ENCODE measurements at regions not wholly inside any gene's neighbourhood (a gene's known extent, or its start where the extent isn't known, plus 50 kb on each side); places are given as distances from the start of the nearest gene placed in this dataset.

DNA sequence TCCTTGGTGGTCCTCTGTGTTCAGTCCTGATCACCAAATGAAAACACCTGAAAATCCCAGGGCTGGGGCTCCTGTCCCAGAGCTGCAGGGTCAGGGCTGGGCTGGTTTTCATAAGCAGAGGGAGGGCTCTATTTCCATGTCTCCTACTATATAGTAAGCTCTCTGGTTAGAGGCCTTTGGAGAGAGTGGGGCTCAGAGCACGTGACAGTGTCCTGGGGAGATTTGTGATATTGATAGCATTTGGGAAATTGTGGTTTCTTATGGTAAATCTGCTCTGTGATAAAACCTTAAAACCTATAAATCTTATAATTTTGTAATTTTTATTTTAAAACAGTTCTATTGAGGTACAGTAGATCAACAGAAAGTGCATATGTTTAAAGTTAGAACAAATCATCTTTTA lies 1202.2 kb downstream of the TMEM121 start:
- FAIRE-seq (no peak), DNase-seq (ENCODE audit: low read depth in 1 of 2, low spot score in 2 of 2) (no peak)
- ChIA-PET CTCF (ENCODE audit: partially characterized antibody) (no interaction called here), POLR2A (ENCODE audit: partially characterized antibody) (no interaction called here)
- no peak overlapping the region for H3K56ac ChIP-seq (replicated peaks; ENCODE audit: insufficient read length, low read depth, low read length)
- no peak overlapping the region for H2BK20ac ChIP-seq (ENCODE audit: low read length)
- no peaks in the 10 kb centered on the region for H3K36me3 ChIP-seq (ENCODE audit: control insufficient read depth in 2 of 4, insufficient read depth in 4 of 4, low read length in 3 of 4)
- H3K27ac ChIP-seq (ENCODE audit: low read depth, low read length) = no peak overlapping the region
- no peak overlapping the region for H2BK15ac ChIP-seq (ENCODE audit: low read length)
- no peak overlapping the region for H3K4me2 ChIP-seq (ENCODE audit: insufficient read depth in 1 of 2, low read depth in 2 of 2, low read length in 2 of 2)
- H3K79me1 ChIP-seq (ENCODE audit: low read depth, low read length) = no peaks in the 10 kb centered on the region
- H3K4ac ChIP-seq (replicated peaks; ENCODE audit: insufficient read length, low read depth, low read length) = no peak overlapping the region
- H3K23me2 ChIP-seq (ENCODE audit: low read depth, low read length) = no peaks in the 10 kb centered on the region
- H3K27me3 ChIP-seq (replicated peaks in 1 of 4; ENCODE audit: control insufficient read depth in 3 of 4, extremely low read depth in 1 of 4, insufficient read depth in 3 of 4, low read length in 3 of 4) = no peaks in the 10 kb centered on the region
- H4K20me1 ChIP-seq (replicated peaks in 1 of 2; ENCODE audit: control insufficient read depth in 1 of 2, insufficient read depth in 2 of 2, low read length in 2 of 2) = no peaks in the 10 kb centered on the region
- H2BK12ac ChIP-seq (ENCODE audit: low read depth, low read length) = no peak overlapping the region
- whole genome bisulfite sequencing, 2 experiments (ENCODE audit: extremely low coverage in 1 of 2, insufficient coverage in 1 of 2, insufficient read length in 1 of 2, insufficient replicate concordance in 2 of 2, low coverage in 1 of 2, low lambda C conversion rate in 2 of 2, missing lambda C conversion rate in 1 of 2) = 13% methylated on average over 1 of the region's 1 CpG; no CpG with 5 or more reads in 1 of the 2 experiments
- no peak overlapping the region for H3K18ac ChIP-seq (ENCODE audit: extremely low read depth, low read length)
- no peak overlapping the region for H3K4me3 ChIP-seq (ENCODE audit: extremely low read depth in 1 of 4, insufficient read depth in 2 of 4, low read depth in 3 of 4, low read length in 4 of 4)
- H2BK5ac ChIP-seq (ENCODE audit: low read depth, low read length) = no peak overlapping the region
- no peak overlapping the region for H4K5ac ChIP-seq (ENCODE audit: insufficient read length, low read depth, low read length)
- no peak overlapping the region for H2AK5ac ChIP-seq (ENCODE audit: low read depth, low read length)
- H4K91ac ChIP-seq (replicated peaks; ENCODE audit: insufficient read length, low read length) = no peak overlapping the region
- H3K79me2 ChIP-seq (ENCODE audit: control insufficient read depth in 1 of 2, insufficient read depth in 2 of 2, low read length in 2 of 2) = no peaks in the 10 kb centered on the region
- H2BK120ac ChIP-seq (replicated peaks; ENCODE audit: low read depth, low read length) = no peak overlapping the region
- no peak overlapping the region for H4K8ac ChIP-seq (ENCODE audit: extremely low read depth, insufficient read depth, low read length)
- H3K9ac ChIP-seq (replicated peaks in 1 of 4; ENCODE audit: extremely low read depth in 1 of 4, low read depth in 3 of 4, low read length in 3 of 4) = no peak overlapping the region
- H3K14ac ChIP-seq (ENCODE audit: insufficient read length) = no peak overlapping the region
- no peak overlapping the region for H3K23ac ChIP-seq (ENCODE audit: insufficient read length)
- no peak overlapping the region for H2AFZ ChIP-seq (ENCODE audit: low read length)
- H3K4me1 ChIP-seq (replicated peaks in 1 of 4; ENCODE audit: control insufficient read depth in 3 of 4, insufficient read depth in 4 of 4, low read length in 3 of 4) = no peaks in the 10 kb centered on the region
- H3K9me3 ChIP-seq (ENCODE audit: insufficient read depth in 2 of 2, low read depth in 1 of 2, low read length in 1 of 2) = peaks cover 7 to 27% of the 10 kb centered on the region in 2 experiments; a peak in 3 of 4 replicates
- TF ChIP-seq ATF3 (IDR thresholded peaks at IDR 0.05; ENCODE audit: insufficient read depth, low read depth, low read length) (no peak), CBX8 (IDR thresholded peaks at IDR 0.05; ENCODE audit: borderline replicate concordance, low read depth, low read length) (no peak), RBBP5 (IDR thresholded peaks at IDR 0.05; ENCODE audit: borderline replicate concordance, low read depth, low read length) (no peak), CHD1 (IDR thresholded peaks at IDR 0.05; ENCODE audit: low read depth, low read length) (no peak), RNF2 (IDR thresholded peaks at IDR 0.05; ENCODE audit: borderline replicate concordance, low read depth, low read length, missing control alignments, poor library complexity, severe bottlenecking) (no peak), SRF (IDR thresholded peaks at IDR 0.05; ENCODE audit: low read depth, low read length) (no peak), BACH1 (IDR thresholded peaks at IDR 0.05; ENCODE audit: low read length) (no peak), EP300 (IDR thresholded peaks at IDR 0.05; ENCODE audit: borderline replicate concordance in 1 of 2, low read depth in 2 of 2, low read length in 2 of 2) (no peak), NRF1 (IDR thresholded peaks at IDR 0.05; ENCODE audit: low read depth, low read length) (no peak), GABPA (IDR thresholded peaks at IDR 0.05; ENCODE audit: borderline replicate concordance, insufficient read depth, low read length) (no peak)
- TF ChIP-seq, protein P1, sequence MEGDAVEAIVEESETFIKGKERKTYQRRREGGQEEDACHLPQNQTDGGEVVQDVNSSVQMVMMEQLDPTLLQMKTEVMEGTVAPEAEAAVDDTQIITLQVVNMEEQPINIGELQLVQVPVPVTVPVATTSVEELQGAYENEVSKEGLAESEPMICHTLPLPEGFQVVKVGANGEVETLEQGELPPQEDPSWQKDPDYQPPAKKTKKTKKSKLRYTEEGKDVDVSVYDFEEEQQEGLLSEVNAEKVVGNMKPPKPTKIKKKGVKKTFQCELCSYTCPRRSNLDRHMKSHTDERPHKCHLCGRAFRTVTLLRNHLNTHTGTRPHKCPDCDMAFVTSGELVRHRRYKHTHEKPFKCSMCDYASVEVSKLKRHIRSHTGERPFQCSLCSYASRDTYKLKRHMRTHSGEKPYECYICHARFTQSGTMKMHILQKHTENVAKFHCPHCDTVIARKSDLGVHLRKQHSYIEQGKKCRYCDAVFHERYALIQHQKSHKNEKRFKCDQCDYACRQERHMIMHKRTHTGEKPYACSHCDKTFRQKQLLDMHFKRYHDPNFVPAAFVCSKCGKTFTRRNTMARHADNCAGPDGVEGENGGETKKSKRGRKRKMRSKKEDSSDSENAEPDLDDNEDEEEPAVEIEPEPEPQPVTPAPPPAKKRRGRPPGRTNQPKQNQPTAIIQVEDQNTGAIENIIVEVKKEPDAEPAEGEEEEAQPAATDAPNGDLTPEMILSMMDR (IDR thresholded peaks at IDR 0.05; ENCODE audit: control extremely low read depth in 1 of 3, insufficient read depth in 1 of 3, low read depth in 1 of 3, low read length in 3 of 3) = no peak

Data from H1 (cell line).